NCI-H446 (cell line): ENCODE measurements at regions not wholly inside any gene's neighbourhood (a gene's known extent, or its start where the extent isn't known, plus 50 kb on each side); places are given as distances from the start of the nearest gene placed in this dataset.

Experiments used
- DNase-seq, 2 experiments: peaks; one replicate each; lab custom pipeline; 2025; lab: John Stamatoyannopoulos, UW

DNA sequence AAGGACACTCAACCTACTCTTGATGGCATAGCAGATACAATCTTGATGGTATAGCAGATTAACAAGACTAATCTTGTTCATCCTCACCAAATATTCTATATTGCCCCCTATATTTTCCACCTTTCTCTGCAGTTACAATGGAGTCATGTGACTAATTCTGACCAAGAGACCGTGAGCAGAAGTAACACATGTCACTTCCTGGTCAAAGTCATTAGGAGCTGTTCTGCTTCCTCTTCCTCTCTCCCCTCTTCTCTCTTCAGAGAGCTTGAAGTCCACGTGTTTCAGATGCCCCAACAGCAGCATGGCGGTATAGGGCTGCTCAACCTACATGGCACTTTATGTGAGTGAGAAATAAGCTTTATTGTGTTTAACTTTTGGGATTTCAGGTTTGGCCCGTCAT lies 55.3 kb upstream of the ERCC4 start:
- DNase-seq = no peak

DNA sequence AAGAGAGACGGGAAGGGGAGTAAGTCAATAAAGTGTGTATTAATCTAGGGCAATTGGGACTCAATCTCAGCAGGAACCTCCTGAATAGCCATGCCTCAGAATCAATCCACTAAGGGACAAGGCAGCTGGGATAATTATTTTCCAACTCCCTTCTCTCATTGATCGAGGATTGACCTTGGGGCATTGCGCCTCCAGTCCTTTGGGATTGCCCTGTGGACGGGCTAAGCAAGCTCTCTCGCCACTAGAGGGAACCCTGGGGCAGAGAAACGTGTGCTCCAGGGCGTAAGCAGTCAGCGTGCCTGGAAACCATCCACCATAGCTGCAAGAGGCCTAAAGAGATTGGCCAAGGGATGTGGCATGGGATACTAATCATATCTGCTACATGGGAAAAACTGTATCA lies 53.9 kb upstream of the ERCC4 start:
- DNase-seq = peak; percentile 24 to 64
